ENCODE measurements at regions not wholly inside any gene's neighbourhood (a gene's known extent, or its start where the extent isn't known, plus 50 kb on each side); places are given as distances from the start of the nearest gene placed in this dataset.
"Not testable (repeated sequence)": the region's sequence is repeated elsewhere in the genome, so short reads cannot be mapped to it uniquely, and the experiment has no call there.

DNA sequence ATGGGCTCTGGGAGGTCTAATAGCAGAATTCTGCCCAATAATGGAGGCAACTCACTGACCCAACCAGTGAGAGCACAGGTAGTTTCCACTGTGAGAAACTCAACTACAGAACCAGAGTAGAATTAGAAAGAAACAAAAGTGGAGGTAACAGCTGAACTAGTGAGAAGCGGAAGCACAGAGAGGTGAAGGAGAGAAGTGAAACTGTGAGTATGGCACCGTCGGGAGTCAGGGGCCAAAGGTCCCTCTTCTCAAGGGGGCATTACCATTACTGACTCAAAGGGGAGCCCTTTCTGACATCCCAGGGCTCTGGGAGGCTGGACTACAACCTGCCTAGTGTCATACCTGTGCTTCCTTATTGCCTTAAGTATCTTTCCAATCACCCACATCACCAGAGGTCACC lies 198.3 kb downstream of the TP53TG3F start:
- not testable (repeated sequence) for TF ChIP-seq MXI1 (IDR thresholded peaks at IDR 0.05; ENCODE audit: low read depth, low read length); JUND (IDR thresholded peaks at IDR 0.05); SIN3A (IDR thresholded peaks at IDR 0.05; ENCODE audit: borderline replicate concordance, low read depth, low read length); FOXM1 (IDR thresholded peaks at IDR 0.05; ENCODE audit: low read depth); EZH2phosphoT487 (IDR thresholded peaks at IDR 0.05; ENCODE audit: borderline replicate concordance, low read depth); POLR2AphosphoS5 (IDR thresholded peaks at IDR 0.05; ENCODE audit: low read depth, low read length); IRF3 (IDR thresholded peaks at IDR 0.05; ENCODE audit: low read depth, low read length); CTCF (IDR thresholded peaks at IDR 0.05); ZBTB33 (IDR thresholded peaks at IDR 0.05; ENCODE audit: borderline replicate concordance, low read depth); RCOR1 (IDR thresholded peaks at IDR 0.05; ENCODE audit: low read length)
- TF ChIP-seq, protein P1, sequence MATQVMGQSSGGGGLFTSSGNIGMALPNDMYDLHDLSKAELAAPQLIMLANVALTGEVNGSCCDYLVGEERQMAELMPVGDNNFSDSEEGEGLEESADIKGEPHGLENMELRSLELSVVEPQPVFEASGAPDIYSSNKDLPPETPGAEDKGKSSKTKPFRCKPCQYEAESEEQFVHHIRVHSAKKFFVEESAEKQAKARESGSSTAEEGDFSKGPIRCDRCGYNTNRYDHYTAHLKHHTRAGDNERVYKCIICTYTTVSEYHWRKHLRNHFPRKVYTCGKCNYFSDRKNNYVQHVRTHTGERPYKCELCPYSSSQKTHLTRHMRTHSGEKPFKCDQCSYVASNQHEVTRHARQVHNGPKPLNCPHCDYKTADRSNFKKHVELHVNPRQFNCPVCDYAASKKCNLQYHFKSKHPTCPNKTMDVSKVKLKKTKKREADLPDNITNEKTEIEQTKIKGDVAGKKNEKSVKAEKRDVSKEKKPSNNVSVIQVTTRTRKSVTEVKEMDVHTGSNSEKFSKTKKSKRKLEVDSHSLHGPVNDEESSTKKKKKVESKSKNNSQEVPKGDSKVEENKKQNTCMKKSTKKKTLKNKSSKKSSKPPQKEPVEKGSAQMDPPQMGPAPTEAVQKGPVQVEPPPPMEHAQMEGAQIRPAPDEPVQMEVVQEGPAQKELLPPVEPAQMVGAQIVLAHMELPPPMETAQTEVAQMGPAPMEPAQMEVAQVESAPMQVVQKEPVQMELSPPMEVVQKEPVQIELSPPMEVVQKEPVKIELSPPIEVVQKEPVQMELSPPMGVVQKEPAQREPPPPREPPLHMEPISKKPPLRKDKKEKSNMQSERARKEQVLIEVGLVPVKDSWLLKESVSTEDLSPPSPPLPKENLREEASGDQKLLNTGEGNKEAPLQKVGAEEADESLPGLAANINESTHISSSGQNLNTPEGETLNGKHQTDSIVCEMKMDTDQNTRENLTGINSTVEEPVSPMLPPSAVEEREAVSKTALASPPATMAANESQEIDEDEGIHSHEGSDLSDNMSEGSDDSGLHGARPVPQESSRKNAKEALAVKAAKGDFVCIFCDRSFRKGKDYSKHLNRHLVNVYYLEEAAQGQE (IDR thresholded peaks at IDR 0.05; ENCODE audit: low read depth, low read length) = not testable (repeated sequence)
- TF ChIP-seq, protein P2, sequence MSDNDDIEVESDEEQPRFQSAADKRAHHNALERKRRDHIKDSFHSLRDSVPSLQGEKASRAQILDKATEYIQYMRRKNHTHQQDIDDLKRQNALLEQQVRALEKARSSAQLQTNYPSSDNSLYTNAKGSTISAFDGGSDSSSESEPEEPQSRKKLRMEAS (IDR thresholded peaks at IDR 0.05; ENCODE audit: low read depth) = not testable (repeated sequence)
